Right renal cortex interstitium (tissue), 3 donors: ENCODE measurements at regions not wholly inside any gene's neighbourhood (a gene's known extent, or its start where the extent isn't known, plus 50 kb on each side); places are given as distances from the start of the nearest gene placed in this dataset.
"Not testable (repeated sequence)": the region's sequence is repeated elsewhere in the genome, so short reads cannot be mapped to it uniquely, and the experiment has no call there.

Experiments
- DNase-seq, 3 donors: peaks; one replicate each; pipeline ENCODE4 v3.0.0-alpha.2; 2013; ENCODE audit warnings: low read depth in 3 of 3, low spot score in 2 of 3

DNA sequence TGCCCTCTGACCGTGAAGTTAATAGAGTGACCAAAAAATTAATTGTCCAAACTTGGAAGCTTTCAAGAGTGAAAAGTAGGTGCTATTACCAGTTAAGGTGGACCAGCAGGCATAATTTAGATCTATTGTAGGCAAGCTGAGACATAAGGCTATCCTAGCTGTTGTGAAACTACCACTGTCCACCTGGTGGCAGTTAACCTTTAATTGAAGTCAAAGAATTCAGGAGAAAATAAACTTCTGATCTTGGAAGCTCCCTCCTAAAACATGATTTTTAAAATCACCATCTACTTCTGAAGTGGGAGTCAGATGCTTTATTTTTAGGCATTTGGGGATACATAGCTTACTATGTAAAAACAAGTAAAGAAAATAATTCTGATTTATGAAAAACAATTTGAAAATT, 636.3 kb upstream of the HTR2C start:
- no peak for DNase-seq

DNA sequence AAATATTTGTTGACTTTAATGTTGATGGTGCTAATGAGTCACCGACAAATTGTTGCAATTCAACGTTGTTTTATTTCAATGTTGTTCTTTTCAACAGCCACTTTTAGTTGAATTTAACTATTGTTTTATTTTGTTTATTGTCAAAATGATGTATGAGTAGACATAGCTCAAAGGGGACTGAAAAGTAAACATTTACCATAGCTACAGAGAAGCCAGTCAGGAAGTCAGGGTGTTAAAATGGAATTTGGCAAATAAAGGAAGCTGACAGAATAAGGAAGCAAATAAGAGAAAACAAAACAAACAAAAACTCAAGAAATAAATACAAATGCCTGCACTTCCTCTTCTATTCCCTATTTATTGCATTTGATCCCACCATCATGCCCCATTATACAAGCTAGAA, 648.4 kb upstream of the HTR2C start:
- DNase-seq = no peak

DNA sequence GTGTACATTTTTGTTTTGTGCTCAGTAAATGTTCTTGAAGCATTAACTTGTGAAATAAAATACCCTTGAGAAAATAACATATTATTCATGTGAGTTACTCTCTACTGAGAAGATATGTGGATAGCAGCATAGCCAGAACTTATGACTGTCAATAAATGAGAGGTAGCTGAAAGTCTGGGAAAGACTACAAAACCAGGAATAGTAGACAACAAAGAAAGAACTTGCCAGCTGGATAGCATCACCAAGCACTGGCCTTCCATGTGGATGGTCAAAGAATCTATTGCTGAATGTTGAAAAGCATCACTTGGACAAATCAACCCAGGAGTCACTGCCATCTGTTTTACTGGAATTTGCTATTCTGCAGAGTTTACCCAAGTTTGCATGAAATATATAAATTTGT, 650.0 kb upstream of the HTR2C start:
- DNase-seq = no peak

DNA sequence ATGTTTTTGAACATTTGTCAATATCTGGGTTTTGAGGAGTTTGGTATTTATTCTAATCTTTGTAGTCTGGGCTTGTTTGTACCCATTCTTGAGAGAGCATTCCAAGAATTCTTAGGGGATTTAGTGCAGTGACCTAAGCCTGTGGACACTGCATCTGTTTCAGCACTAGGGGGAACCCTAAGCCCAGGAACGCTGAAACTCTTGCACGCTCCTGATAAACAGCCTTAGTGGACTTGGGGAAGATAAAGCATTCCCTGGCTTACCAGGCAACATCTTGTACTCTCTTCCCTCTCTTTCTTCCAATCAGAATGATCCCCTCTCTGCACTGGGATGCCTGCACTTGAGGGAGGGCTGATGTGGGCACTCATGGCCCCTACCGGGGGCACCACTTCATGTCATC, 654.9 kb upstream of the HTR2C start:
- no peak for DNase-seq

DNA sequence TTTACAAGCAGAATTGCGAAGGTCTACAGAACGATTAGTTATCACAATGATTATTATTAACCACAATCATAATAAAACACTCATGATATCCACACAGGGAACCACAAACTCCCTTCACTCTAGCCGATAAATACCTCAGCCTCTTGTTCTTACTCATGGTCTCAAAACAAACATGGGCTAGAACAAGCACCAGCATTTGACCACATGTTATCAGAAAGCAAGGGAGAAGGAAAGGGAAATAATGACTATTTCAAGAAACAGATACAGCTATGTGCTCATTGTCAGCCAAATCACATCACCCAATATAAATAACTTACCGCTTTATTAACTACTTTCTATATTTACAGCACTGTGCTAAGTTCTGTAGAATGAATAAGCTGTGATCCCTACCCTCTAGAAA, 663.2 kb upstream of the HTR2C start:
- no peak for DNase-seq

DNA sequence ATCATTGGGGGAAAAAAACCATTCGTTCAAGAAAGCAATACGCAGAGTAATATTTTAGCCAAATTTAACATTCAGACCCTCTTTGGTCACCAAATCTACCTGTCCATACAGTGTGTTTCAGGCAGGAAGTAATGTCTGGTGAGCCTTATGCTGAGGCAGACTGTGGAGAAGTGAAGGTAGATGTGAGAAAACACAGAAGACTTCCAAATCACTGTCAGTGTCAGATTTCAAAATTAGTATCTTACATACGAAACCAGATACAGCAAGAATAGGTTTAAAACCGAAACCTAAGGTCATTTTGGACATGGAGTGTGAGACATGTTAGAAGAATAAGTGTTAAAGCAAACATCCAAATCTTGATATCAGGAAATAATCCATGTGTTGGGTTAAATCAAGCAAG, 664.5 kb upstream of the HTR2C start:
- no peak for DNase-seq

DNA sequence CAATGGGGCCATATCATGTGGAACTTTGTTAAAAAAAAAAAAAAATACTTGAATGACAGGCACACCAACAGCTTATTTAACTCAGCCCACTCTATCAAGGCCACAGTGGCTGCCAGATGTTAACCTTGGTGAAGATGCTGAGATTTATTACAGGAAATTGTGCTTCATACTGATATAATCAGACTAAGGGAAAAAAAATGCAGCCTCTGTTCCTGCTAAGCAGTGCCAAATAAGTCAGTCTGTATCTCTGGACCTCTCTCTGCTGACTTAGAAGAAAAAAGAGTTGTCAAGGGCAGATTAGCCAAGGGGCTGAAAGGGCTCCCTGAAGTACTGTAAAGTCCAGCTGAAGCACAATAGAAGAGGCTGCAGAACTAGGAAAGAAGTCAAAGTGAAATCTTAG, 677.7 kb upstream of the HTR2C start:
- DNase-seq = no peak

DNA sequence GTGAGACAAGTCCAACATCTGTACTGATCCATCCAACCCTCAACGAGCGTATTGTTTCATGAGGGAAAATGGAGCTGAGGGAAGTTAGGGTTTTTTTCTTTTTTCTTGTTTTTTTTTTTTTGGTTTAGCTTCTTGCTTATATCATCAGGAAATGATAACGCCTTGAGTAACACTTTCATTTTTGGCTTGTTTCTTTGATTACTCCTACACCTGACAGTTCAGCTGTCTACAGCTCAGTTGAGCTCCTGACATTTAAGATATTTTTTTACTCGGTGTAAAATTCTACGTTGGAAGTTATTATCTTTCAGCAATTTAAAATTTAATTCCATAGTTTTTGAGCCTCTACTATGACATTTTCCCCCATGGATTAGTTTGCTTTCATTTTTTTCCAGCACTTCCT, 691.0 kb upstream of the HTR2C start:
- DNase-seq = no peak

DNA sequence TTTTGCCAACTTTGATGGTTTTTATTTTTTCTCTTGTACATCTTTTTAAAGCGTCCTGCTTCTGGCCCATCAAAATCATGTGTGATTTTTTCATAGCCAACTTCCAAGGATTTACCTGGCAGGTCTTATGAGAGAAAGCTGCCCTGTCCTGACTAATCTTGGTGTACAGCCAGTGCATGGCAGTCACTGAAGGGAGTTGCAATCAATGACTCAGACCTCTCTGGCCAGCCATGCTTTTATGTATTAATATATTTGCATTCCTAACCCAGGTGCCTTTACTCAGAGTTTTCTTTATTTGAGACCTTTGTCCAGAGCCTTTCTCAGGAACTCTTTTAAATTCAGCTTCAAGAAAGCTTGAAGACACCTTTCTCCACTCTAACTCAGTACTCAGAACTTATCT, 691.5 kb upstream of the HTR2C start:
- DNase-seq = no peak

DNA sequence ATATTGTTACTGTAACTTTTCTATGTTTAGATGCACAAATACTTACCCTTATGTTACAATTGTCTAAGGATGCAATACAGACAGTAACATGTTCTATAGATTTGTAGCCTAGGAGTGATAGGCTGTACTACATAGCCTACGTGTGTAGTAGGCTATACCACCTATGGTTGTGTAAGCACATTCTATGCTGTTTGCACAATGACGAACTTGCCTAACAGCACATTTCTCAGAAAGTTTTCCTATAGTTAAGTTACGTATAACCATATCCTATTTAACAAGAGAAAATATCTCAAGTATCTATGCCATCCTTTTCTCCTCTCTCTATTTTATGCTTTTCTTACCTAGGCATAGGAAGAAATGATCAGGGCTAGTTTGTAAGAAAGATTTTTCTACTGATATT, 710.8 kb upstream of the HTR2C start:
- no peak for DNase-seq

DNA sequence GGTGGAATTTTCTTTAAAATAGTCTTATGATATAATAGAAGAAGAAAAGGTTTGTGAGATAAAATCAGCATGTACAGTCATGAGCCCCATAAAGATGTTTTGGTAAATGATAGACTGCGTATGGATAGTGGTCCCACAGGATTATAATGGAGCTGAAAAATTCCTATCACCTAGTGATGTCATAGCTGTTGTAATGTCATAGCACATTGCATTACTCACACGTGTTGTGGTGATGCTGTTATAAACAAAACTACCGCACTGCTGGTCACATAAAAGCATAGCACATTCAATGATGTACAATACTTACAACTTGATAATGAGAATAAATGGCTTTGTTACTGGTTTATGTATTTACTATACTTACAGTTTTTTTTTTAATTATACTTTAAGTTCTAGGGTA, 715.2 kb upstream of the HTR2C start:
- DNase-seq = no peak

DNA sequence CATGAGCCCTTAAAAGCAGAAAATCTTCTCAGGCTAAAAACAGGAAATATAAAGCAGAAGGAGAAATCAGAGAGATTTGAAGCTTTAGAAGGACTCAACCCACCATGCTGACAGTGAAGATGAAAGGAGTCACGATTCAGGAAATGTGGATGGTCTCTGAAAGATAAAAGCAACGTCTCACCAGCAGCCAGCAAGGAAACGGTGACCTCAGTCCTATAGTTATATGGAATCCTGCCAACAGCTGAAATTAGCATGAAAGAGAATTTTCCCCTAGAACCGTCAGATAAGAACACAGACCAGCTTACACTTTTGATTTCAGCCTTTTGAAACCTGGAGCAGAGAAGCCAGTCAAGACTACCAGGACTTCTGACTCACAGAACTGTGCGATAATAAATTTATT, 715.7 kb upstream of the HTR2C start:
- no peak for DNase-seq

DNA sequence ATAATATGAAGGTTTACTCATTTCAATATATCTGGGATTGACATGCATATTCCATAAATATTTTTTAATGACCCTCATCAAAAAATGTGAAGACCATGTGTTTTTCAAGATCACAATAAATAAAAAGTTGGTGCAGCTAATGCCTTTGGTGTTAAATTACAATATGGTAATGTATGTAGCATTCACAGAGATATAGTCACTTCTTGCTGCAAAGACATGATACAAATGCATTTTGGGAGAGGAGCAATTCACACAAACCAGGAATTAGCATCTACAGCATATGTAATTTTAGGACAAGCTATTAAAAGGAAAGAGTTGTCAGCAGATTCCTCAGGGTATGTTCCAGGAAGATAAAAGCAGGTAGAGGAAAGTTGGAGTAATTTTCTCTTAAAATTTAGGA, 734.5 kb upstream of the HTR2C start:
- DNase-seq = no peak

DNA sequence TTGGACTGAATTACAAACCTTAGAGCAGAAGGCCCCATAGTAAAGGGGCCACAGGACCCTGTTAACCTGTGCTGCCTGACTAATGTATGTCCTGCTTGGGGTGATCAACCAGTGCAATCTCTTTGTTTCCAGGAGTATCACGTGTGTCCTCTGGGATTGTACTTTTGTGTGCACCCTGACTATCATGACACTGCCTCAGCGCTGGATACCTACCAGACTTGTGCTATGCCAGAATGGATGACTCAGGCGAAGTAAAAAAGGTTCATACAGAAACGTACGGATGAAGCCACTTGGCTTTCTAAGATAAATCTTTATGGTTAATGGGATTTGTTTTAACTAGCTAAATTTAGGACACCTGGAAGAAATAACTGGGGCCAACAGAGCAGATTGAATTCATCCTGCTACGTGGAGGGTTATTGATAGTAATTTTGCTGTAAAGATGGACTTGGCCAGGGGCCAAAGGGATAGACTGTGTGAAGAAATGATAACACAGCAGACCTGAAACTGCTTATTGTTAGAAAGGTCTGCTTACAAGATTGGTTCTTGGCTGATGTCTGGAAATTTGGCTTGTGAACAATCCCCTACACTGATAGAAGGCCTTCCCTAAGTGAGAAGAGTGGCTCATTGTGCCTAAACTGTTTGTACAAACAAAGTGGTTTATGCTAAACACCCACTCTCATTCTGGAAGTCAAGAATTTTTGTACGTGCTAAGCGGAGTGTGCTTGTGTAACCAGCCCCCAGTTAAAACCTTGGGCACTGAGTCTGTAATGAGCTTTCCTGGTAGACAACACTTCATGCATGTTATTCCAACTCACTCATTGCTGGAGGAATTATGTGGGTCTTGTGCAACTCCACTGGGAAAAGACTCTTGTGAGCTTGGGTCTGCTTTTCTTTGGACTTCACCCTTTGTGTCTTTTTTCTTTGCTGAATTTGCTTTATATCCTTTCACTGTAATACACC, 750.5 kb upstream of the HTR2C start:
- no peak for DNase-seq

DNA sequence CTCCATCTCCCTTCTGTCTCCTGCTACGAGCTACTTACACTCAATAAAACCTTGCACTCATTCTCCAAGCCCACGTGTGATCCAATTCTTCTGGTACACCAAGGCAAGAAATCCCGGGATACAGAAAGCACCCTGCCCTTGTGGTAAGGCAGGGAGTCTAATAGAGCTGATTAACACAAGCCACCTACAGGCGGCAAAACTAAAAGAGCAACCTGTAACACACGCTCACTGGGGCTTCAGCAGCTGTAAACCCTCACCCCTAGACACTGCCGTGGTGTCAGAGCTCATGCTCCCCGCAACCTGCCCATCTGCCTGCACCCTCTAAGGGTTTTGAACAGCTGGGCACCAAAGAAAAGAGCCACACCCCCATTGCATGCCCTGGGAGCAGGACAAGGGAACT, 755.4 kb upstream of the HTR2C start:
- DNase-seq = no peak

DNA sequence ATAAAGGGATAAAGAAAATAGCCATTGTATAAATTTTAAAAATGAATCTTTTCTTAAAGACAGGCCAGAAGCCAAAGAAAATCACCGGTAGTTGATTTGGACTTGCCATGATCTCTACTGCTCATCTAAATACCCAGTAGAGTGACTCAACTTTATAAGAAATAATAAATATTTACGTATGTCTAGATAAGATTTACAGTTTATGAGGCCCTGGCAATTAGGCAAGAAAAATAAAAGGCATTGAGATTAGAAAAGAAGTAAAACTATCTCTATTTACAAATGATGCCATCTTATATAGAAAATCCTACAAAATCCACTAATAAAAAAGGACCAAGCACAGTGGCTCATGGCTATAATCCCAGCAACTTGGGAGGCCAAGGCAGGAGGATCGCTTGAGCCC, 765.5 kb upstream of the HTR2C start:
- no peak for DNase-seq

DNA sequence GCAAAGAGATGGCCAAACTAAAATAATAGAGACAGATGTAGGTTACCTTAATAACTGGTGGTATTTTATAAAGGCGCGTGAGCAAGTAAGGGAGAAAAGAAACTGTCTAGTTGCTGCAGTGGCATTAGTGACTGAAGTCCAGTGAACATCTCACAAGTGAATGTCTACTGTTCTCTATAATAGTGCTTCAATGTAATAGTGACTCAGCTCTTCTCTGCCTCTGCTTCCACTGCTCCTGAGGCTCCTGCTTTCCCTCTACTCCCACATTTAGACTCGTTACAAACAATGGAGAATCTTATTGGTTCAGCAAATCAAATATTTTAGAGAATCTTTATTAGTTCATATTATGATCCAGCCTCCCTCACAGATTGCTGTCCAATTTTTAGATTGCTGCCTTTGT, 779.1 kb upstream of the HTR2C start:
- DNase-seq = no peak

DNA sequence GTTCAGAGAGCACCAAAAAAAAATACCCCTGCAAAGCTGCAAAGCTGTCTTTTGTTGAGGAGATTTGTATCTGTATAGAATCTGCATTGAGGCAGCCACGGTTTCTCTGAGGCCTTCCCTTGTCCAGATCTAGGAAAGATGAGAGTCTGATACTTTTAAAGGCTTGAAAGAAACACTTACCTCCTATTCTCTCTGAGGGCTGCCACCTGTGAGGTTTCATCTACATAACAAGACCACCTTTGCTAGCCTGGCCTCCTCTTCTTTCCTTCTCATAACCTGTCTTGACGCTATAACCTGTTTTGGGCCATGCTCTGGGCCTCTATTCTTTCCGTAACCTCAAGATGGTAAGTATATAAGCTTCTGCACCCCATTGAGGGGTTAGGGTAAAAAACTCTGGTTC, 779.6 kb upstream of the HTR2C start:
- no peak for DNase-seq

DNA sequence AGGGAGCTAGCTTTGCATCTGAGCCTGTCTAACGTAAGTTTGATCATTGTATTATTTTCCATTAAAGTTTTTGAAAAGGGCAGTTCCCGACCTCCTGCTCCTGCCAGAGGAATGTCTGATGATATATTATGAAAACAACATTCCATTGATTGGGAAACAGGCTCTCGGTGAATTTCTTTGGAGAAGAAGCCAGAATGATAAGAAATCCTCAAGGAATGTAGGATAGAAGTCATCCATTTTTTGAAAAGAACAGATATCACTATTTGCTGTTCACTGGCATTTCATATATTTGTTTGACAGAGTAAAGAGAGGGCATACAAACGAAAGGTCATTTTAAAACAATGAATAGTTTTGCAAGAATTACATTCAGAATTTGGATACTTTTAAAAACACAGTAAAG, 781.0 kb upstream of the HTR2C start:
- DNase-seq = no peak

DNA sequence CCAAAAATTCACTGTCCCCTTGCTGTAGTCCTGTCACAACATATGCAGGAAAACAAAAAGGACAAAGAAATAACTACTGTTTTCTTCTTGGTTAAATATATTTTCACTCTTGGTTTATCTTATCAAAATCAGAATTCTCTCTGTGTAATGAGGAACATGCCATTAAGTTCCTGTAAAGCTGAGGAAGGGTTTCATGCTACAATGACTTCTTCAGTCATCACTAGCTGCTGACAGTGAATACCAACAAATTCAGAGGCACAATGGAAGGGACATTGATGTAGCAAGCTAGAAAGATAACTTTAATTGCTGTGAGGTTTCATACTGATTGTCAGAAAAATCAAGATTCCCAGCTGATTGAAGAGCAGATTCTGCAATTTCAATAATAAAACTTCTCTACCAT, 782.9 kb upstream of the HTR2C start:
- DNase-seq = no peak

DNA sequence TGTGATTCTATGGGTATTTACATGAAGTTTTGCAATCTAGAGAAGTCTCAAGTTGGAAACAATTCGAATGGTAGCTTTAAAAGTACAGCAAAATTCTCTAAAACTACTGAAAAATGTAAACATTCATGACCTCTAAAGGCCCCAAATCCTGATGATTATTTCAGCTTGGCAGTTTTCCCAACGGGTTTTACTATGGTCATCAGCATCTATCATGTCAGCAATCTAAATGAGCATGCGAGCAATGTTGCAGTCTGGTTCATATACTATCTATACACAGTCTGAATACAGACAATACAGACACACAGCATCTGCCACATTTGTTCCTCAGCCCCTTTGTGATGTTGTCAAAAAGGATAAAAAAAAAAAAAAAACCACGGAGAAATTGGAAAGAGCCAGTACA, 790.3 kb upstream of the HTR2C start:
- no peak for DNase-seq

DNA sequence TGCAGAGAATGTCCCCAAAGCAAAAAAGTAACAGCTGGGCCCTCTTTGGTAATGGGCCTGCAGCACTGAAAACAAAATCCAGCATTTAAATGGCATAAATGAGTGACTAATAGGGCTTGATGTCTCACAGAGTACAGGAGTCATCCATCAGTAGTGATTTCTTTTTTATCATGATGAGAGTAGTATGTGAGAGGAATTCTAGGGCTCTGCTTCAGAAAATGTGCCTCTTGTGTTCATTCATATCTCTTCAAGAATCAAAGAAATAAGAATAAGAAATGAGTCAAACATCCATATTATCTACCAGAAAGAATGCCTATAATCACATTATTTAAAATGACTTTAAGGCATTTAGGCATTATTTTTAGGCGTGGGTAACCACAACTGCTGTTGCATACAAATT, 792.9 kb upstream of the HTR2C start:
- no peak for DNase-seq

DNA sequence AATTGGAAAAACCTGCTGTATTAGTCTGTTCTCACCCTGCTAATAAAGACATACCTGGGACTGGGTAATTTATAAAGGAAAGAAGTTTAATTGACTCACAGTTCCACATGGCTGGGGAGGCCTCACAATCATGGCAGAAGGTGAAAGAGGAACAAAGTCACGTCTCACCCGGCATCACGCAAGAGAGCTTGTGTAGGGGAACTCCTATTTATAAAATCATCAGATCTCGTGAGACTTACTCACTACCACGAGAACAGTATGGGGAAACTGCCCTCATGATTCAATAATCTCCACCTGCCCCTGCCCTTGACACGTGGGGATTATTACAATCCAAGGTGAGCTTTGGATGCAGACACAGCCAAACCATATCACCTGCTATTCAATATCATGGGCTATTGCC, 799.1 kb upstream of the HTR2C start:
- not testable (repeated sequence) for DNase-seq
